Colonic mucosa (tissue), 4 donors: ENCODE measurements at regions not wholly inside any gene's neighbourhood (a gene's known extent, or its start where the extent isn't known, plus 50 kb on each side); places are given as distances from the start of the nearest gene placed in this dataset.

Experiments used
- DNase-seq: peaks from one replicate; pipeline ENCODE4 v3.0.0-alpha.2; 2020
- H3K27ac ChIP-seq: fragments of 200-600 bp; one replicate; pipeline ENCODE4 v1.8.0; 2021
- H3K27me3 ChIP-seq: fragments of 200-600 bp; one replicate; pipeline ENCODE4 v1.8.0; 2021
- H3K36me3 ChIP-seq: fragments of 200-600 bp; one replicate; pipeline ENCODE4 v1.8.0; 2021
- H3K4me1 ChIP-seq: fragments of 200-600 bp; one replicate; pipeline ENCODE4 v1.8.0; 2021; ENCODE audit warnings: mild to moderate bottlenecking
- H3K4me3 ChIP-seq: fragments of 200-600 bp; one replicate; pipeline ENCODE4 v1.8.0; 2021
- H3K9ac ChIP-seq, 2 donors: one replicate each; pipeline ENCODE4 v1.7.0; 2013; ENCODE audit warnings: control low read depth in 2 of 2, low read depth in 2 of 2, low read length in 2 of 2
- H3K9me3 ChIP-seq: fragments of 200-600 bp; one replicate; pipeline ENCODE4 v1.8.0; 2021
- CTCF ChIP-seq: fragments of 200-600 bp; IDR thresholded peaks from one replicate; pipeline ENCODE4 v1.8.0; 2022; ENCODE audit warnings: antibody characterized with exemption, mild to moderate bottlenecking
- intact Hi-C: fragments of 100-400 bp; cut with DNase I; formaldehyde crosslinking; loops from one replicate; pipeline ENCODE4 v1.14.1; 2022
- donor health status: healthy.
- donor health status: DM: no; HTN: no; CAD: no.
- donor health status: DM: no; HTN: no; CAD: no.

GRCh38 chr22:33221568-33221967 lies 163.4 kb upstream of the SYN3 start:
- no peak overlapping the region for H3K27ac ChIP-seq
- intact Hi-C loops: no loop called here
- no peaks in the 10 kb centered on the region for H3K4me1 ChIP-seq
- H3K36me3 ChIP-seq: no peaks in the 10 kb centered on the region
- no peak overlapping the region for H3K9ac ChIP-seq
- DNase-seq: no peak
- no peak overlapping the region for H3K4me3 ChIP-seq
- no peaks in the 10 kb centered on the region for H3K27me3 ChIP-seq
- no peak for TF ChIP-seq CTCF
- H3K9me3 ChIP-seq: no peaks in the 10 kb centered on the region

GRCh38 chr22:33220476-33221080 lies 162.4 kb upstream of the SYN3 start:
- Histone ChIP-seq H3K9me3 (no peaks in the 10 kb centered on the region), H3K9ac (no peak overlapping the region), H3K4me1 (no peaks in the 10 kb centered on the region), H3K36me3 (no peaks in the 10 kb centered on the region), H3K27me3 (no peaks in the 10 kb centered on the region), H3K27ac (no peak overlapping the region), H3K4me3 (no peak overlapping the region)
- intact Hi-C loops: no loop called here
- DNase-seq: no peak
- TF ChIP-seq CTCF: no peak

GRCh38 chr22:33219648-33220384 lies 161.6 kb upstream of the SYN3 start:
- Histone ChIP-seq H3K27me3 (no peaks in the 10 kb centered on the region), H3K9ac (no peak overlapping the region), H3K4me3 (no peak overlapping the region), H3K4me1 (no peaks in the 10 kb centered on the region), H3K36me3 (no peaks in the 10 kb centered on the region), H3K27ac (no peak overlapping the region), H3K9me3 (no peaks in the 10 kb centered on the region)
- TF ChIP-seq CTCF: no peak
- intact Hi-C loops: no loop called here
- DNase-seq: no peak

- H3K9me3 ChIP-seq: no peaks in the 10 kb centered on the region
- DNase-seq: no peak
- intact Hi-C loops: no loop called here
Measured at GRCh38 chr22:33213383-33214075, 155.3 kb upstream of the SYN3 start.

More at GRCh38 chr22:33213383-33214075, 155.3 kb upstream of the SYN3 start:
- no peaks in the 10 kb centered on the region for H3K27me3 ChIP-seq
- no peak overlapping the region for H3K9ac ChIP-seq
- TF ChIP-seq CTCF: no peak
- H3K4me1 ChIP-seq: no peaks in the 10 kb centered on the region
- H3K36me3 ChIP-seq: no peaks in the 10 kb centered on the region
- H3K27ac ChIP-seq: no peak overlapping the region
- no peak overlapping the region for H3K4me3 ChIP-seq
